H9 (cell line): ENCODE measurements at regions not wholly inside any gene's neighbourhood (a gene's known extent, or its start where the extent isn't known, plus 50 kb on each side); places are given as distances from the start of the nearest gene placed in this dataset.

Experiments used
- DNase-seq: peaks from one replicate; pipeline ENCODE4 v3.0.0-alpha.2; 2017
- H2AFZ ChIP-seq: one replicate; pipeline ENCODE4 v1.6.1; 2013; ENCODE audit warnings: mild to moderate bottlenecking, low read length, control low read depth, moderate library complexity
- H2AK5ac ChIP-seq: 2 replicates; pipeline ENCODE4 v1.6.1; 2013; ENCODE audit warnings: low read length, control low read depth, mixed read lengths; ENCODE audit not compliant: insufficient read length
- H2BK120ac ChIP-seq: one replicate; pipeline ENCODE4 v1.6.1; 2013; ENCODE audit warnings: low read depth, mild to moderate bottlenecking, low read length, control low read depth, inconsistent platforms; ENCODE audit not compliant: poor library complexity, severe bottlenecking
- H2BK12ac ChIP-seq: 2 replicates; pipeline ENCODE4 v1.6.1; 2013; ENCODE audit warnings: low read length, control low read depth, mixed read lengths, low read depth; ENCODE audit not compliant: insufficient read length
- H2BK15ac ChIP-seq: 2 replicates; pipeline ENCODE4 v1.6.1; 2013; ENCODE audit warnings: low read depth, low read length, control low read depth
- H2BK20ac ChIP-seq: one replicate; pipeline ENCODE4 v1.6.1; 2013; ENCODE audit warnings: low read depth, mild to moderate bottlenecking, low read length, control low read depth, inconsistent platforms; ENCODE audit not compliant: poor library complexity, severe bottlenecking
- H2BK5ac ChIP-seq: 2 replicates; pipeline ENCODE4 v1.6.1; 2013; ENCODE audit warnings: low read length, control low read depth, mixed read lengths; ENCODE audit not compliant: insufficient read length
- H3K14ac ChIP-seq: 2 replicates; pipeline ENCODE4 v1.6.1; 2013; ENCODE audit warnings: low read length, control low read depth; ENCODE audit not compliant: insufficient read depth
- H3K18ac ChIP-seq: 2 replicates; pipeline ENCODE4 v1.6.1; 2013; ENCODE audit warnings: low read depth, mild to moderate bottlenecking, mixed read lengths, low read length, control low read depth; ENCODE audit not compliant: insufficient read length
- H3K23ac ChIP-seq: 2 replicates; pipeline ENCODE4 v1.6.1; 2013; ENCODE audit warnings: low read length, control low read depth, mixed read lengths, low read depth; ENCODE audit not compliant: insufficient read length
- H3K23me2 ChIP-seq: 2 replicates; pipeline ENCODE4 v1.6.1; 2013; ENCODE audit warnings: low read depth, mild to moderate bottlenecking, mixed read lengths, low read length, control low read depth; ENCODE audit not compliant: insufficient read length, poor library complexity, severe bottlenecking
- H3K27ac ChIP-seq: 2 replicates; pipeline ENCODE4 v1.5.1; 2013; ENCODE audit warnings: low read length, control low read depth, mixed read lengths, low read depth; ENCODE audit not compliant: insufficient read length
- H3K27me3 ChIP-seq: 2 replicates; pipeline ENCODE4 v1.6.1; 2013; ENCODE audit warnings: low read length, control low read depth, inconsistent platforms; ENCODE audit not compliant: insufficient read depth
- H3K4ac ChIP-seq: 2 replicates; pipeline ENCODE4 v1.6.1; 2013; ENCODE audit warnings: low read depth, mild to moderate bottlenecking, control low read depth, inconsistent platforms, low read length, moderate library complexity
- H3K4me1 ChIP-seq: 2 replicates; pipeline ENCODE4 v1.6.1; 2013; ENCODE audit warnings: low read length, control low read depth, inconsistent platforms; ENCODE audit not compliant: insufficient read depth
- H3K4me2 ChIP-seq: 2 replicates; pipeline ENCODE4 v1.6.1; 2013; ENCODE audit warnings: low read length, control low read depth, mixed read lengths; ENCODE audit not compliant: insufficient read length, insufficient read depth
- H3K56ac ChIP-seq: 2 replicates; pipeline ENCODE4 v1.6.1; 2013; ENCODE audit warnings: low read depth, mild to moderate bottlenecking, mixed read lengths, low read length, control low read depth; ENCODE audit not compliant: insufficient read length
- H3K79me1 ChIP-seq: 2 replicates; pipeline ENCODE4 v1.6.1; 2013; ENCODE audit warnings: low read depth, mild to moderate bottlenecking, moderate library complexity, low read length, control low read depth, inconsistent platforms; ENCODE audit not compliant: insufficient read depth, poor library complexity, severe bottlenecking
- H3K79me2 ChIP-seq: 2 replicates; pipeline ENCODE4 v1.6.1; 2013; ENCODE audit warnings: low read length, control low read depth, inconsistent platforms; ENCODE audit not compliant: insufficient read depth
- H3K9ac ChIP-seq: 2 replicates; pipeline ENCODE4 v1.6.1; 2013; ENCODE audit warnings: low read length, control low read depth, mixed read lengths; ENCODE audit not compliant: insufficient read length; ENCODE audit errors: extremely low read depth
- H3K9me3 ChIP-seq: one replicate; pipeline ENCODE4 v1.6.1; 2013; ENCODE audit warnings: low read depth, low read length, inconsistent platforms; ENCODE audit not compliant: control insufficient read depth
- H3T11ph ChIP-seq: one replicate; pipeline ENCODE4 v1.6.1; 2013; ENCODE audit warnings: mild to moderate bottlenecking, low read length, control low read depth, inconsistent platforms
- H4K20me1 ChIP-seq: one replicate; pipeline ENCODE4 v1.6.1; 2013; ENCODE audit not compliant: control insufficient read depth, insufficient read length, insufficient read depth
- H4K5ac ChIP-seq: 2 replicates; pipeline ENCODE4 v1.6.1; 2013; ENCODE audit warnings: low read depth, mild to moderate bottlenecking, mixed read lengths, low read length, control low read depth; ENCODE audit not compliant: insufficient read length
- H4K8ac ChIP-seq: replicated peaks from 2 replicates; pipeline ENCODE4 v1.6.1; 2013; ENCODE audit warnings: low read length, control low read depth, mixed read lengths, low read depth; ENCODE audit not compliant: insufficient read length
- H4K91ac ChIP-seq: 2 replicates; pipeline ENCODE4 v1.6.1; 2013; ENCODE audit warnings: low read depth, mild to moderate bottlenecking, moderate library complexity, mixed read lengths, low read length, control low read depth; ENCODE audit not compliant: insufficient read length
- H3K27ac Mint-ChIP-seq, 3 experiments: 2 replicates in 2 of 3; 3 replicates in 1 of 3; pipeline ENCODE4 v1.8.0; 2020 to 2021; ENCODE audit warnings: mixed read lengths in 3 of 3, mild to moderate bottlenecking in 1 of 3, moderate library complexity in 1 of 3
- H3K27me3 Mint-ChIP-seq: 2 replicates; pipeline ENCODE4 v1.8.0; 2021; ENCODE audit warnings: low read depth, mild to moderate bottlenecking, moderate library complexity, mixed read lengths
- H3K36me3 Mint-ChIP-seq, 3 experiments: 2 replicates in 2 of 3; 3 replicates in 1 of 3; pipeline ENCODE4 v1.8.0; 2020 to 2021; ENCODE audit warnings: low read depth in 3 of 3, mixed read lengths in 3 of 3; ENCODE audit not compliant: insufficient read depth in 1 of 3
- H3K4me1 Mint-ChIP-seq, 2 experiments: 2 replicates each; pipeline ENCODE4 v1.8.0; 2020; ENCODE audit warnings: mixed read lengths in 2 of 2
- H3K4me3 Mint-ChIP-seq, 2 experiments: 2 replicates in 1 of 2; 3 replicates in 1 of 2; pipeline ENCODE4 v1.8.0; 2020 to 2021; ENCODE audit warnings: mild to moderate bottlenecking in 2 of 2, mixed read lengths in 2 of 2, moderate library complexity in 1 of 2
- H3K9me3 Mint-ChIP-seq, 2 experiments: 2 replicates in 1 of 2; 3 replicates in 1 of 2; pipeline ENCODE4 v1.8.0; 2020; ENCODE audit warnings: mild to moderate bottlenecking in 2 of 2, mixed read lengths in 2 of 2, moderate library complexity in 1 of 2
- CTCF ChIP-seq: fragments of 200-600 bp; sonication (generic); conservative IDR thresholded peaks from 3 replicates; pipeline ENCODE4 v1.8.0; 2021; ENCODE audit warnings: antibody characterized with exemption, mild to moderate bottlenecking
- WGBS: extraction: QIAGEN DNeasy Blood & Tissue Kit; methylation state at CpG from one replicate; pipeline ENCODE4 v1.1.7; 2013; ENCODE audit warnings: missing lambda C conversion rate, low lambda C conversion rate, mixed read lengths; ENCODE audit not compliant: insufficient read length; ENCODE audit errors: extremely low coverage; 5-methylcytosine and 5-hydroxymethylcytosine counted together

- Mint-ChIP-seq H3K4me3 (no peak overlapping the region), H3K9me3 (peaks cover under 1 to 3% of the 10 kb centered on the region in 2 experiments; a peak in 2 of 5 replicates), H3K36me3 (no peaks in the 10 kb centered on the region), H3K4me1 (no peaks in the 10 kb centered on the region; a peak in 1 of 4 replicates), H3K27ac (no peak overlapping the region; a peak in 2 of 7 replicates), H3K27me3 (no peaks in the 10 kb centered on the region; the same call in 1 of the 2 replicates)
- no CpG with 5 or more reads among the region's 2 CpGs for WGBS
- no peak overlapping the region for H3K56ac ChIP-seq
- no peak for TF ChIP-seq CTCF
- no peaks in the 10 kb centered on the region for H3K4me1 ChIP-seq
- no peak overlapping the region for H2BK20ac ChIP-seq
- no peak overlapping the region for H2BK15ac ChIP-seq
- no peak overlapping the region for H3K9ac ChIP-seq
- no peaks in the 10 kb centered on the region for H3K23me2 ChIP-seq
- H2BK5ac ChIP-seq: no peak overlapping the region
- H3K79me1 ChIP-seq: no peaks in the 10 kb centered on the region
- no peak overlapping the region for H2AFZ ChIP-seq
- H3K79me2 ChIP-seq: no peaks in the 10 kb centered on the region
- H2BK120ac ChIP-seq: no peak overlapping the region
- no peak overlapping the region for H4K8ac ChIP-seq
- no peak overlapping the region for H2BK12ac ChIP-seq
- no peak overlapping the region for H3K4me2 ChIP-seq
- no peak overlapping the region for H3K4ac ChIP-seq
- no peak for DNase-seq
- H4K5ac ChIP-seq: no peak overlapping the region
- H3K23ac ChIP-seq: no peak overlapping the region
- no peak overlapping the region for H3K14ac ChIP-seq
- no peaks in the 10 kb centered on the region for H3K9me3 ChIP-seq
- H3K18ac ChIP-seq: no peak overlapping the region
- no peak overlapping the region for H4K91ac ChIP-seq
- no peak overlapping the region for H2AK5ac ChIP-seq
- H3K27ac ChIP-seq: no peak overlapping the region
- H3K27me3 ChIP-seq: no peaks in the 10 kb centered on the region
- no peak overlapping the region for H3T11ph ChIP-seq
- H4K20me1 ChIP-seq: no peaks in the 10 kb centered on the region
These were observed 86.1 kb upstream of the ZBED5 start for GRCh38 chr11:10943968-10944367.
